Activated CD8-positive, alpha-beta memory T cell treated with anti-CD3 and anti-CD28 coated beads, Interleukin-2, amount 50 U/mL, for 1 hour (primary cell): ENCODE measurements at regions not wholly inside any gene's neighbourhood (a gene's known extent, or its start where the extent isn't known, plus 50 kb on each side); places are given as distances from the start of the nearest gene placed in this dataset.
"Not testable (repeated sequence)": the region's sequence is repeated elsewhere in the genome, so short reads cannot be mapped to it uniquely, and the experiment has no call there.

Experiments
- DNase-seq: peaks from one replicate; pipeline ENCODE4 v3.0.0-alpha.2; 2020; ENCODE audit errors: extremely low read depth

DNA sequence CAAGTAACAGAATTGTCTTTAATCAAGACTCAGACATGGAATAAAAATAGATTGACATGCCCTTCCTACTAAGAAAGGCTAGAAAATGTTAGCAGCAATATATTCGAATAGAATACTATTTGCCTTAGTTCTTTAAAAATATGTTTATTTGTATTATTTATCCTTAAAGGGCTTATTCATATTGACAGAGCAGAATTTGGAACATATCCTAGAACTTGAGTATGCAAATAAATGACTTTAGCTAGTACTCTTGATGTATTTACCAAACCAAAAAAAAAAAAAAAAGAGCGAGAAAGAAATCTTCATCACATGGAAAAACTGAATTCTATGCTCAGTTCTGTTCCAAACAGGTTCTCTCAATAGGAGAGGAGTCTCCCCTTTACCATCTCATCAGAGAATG lies 68.9 kb upstream of the PPARGC1A start:
- no peak for DNase-seq

DNA sequence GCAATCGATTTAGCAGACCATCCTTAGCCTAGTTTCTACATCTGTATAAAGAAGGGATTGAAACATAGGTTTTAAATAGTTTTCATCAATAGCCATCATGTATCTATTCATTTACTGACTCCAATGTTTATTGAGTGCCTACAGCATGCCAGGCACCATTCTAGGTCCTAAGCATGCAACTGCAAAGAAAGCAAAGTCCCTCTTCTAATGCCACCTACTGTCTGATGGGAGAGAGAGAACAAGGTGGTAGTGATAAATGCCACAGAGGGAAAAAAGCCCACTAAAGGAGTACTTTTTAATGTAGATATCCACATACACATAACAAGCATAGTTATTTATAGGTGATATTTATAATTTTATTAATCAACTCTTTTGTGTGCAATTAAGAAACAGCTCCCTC lies 67.6 kb upstream of the PPARGC1A start:
- DNase-seq: no peak

DNA sequence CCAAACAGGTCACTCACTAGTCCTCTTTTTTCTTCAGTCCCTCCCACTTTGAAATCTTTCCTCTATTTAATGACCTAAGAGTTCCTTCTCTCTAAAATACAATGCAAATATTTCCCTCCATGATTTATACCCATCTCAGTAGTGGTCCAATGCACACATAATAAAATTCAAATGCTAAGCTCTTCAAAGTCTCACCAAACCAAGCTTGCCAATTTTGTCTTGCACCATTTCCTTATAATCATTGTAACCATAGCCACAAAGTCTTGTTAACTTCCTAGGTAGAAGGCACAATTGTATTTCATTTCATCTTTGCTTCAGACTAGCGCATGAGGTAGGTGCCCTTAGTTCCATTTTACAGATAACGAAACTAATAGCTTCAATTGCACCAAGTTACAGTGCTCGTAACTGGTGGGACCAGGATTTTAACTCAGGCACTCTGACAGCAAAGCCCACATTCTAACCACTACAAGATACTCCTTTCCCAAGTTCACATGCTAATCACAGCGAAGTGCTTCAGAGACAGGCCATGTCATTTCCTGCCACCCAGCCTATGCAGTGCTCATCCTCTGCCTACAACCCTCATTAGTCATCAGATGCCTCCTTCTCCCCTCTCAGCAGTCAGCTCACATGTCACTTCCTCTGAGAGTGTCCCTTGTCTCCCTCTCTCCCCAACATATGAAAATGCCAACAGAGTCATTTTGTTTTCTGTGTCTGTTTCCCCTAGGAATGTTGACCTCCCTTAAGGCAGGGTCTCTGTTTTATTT lies 66.9 kb upstream of the PPARGC1A start:
- no peak for DNase-seq

DNA sequence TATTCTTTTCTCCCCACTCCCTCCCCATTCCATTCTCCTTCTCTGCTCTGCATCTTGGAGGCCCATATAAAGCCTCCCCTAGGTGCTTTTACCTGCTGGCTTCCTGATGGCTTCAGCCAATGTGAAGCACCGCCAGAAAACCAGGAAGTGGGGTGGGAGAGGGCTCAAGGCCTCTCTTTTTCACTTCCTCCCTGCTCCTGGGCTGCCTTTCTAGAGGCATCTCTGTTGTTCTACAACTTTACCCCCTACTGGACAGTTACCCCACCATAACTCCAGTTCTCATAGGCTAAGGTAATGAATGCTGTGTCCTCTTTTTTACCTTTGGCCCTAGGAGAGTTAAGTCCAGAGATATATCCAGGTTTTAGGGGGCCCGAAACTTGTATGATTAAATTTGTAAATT lies 62.4 kb upstream of the PPARGC1A start:
- no peak for DNase-seq

DNA sequence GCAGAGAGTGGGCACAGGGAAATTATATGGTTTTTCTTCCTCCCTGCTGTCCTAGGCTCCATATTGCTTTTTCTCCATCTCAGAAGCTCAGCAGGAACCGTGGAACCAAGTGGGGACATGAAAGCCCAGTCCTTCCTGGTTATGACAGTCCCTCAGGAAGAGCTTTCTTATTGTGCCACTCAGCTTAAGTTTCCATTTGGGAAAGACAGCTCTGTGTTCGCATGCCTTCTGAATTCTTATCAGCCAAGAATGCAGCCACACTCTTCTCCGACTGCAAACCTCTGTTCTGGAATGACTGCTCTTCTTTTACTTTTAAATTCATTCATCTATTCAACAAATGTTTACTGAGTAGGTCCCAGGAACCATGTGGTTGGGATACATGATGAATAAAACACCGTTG lies 58.0 kb upstream of the PPARGC1A start:
- no peak for DNase-seq

DNA sequence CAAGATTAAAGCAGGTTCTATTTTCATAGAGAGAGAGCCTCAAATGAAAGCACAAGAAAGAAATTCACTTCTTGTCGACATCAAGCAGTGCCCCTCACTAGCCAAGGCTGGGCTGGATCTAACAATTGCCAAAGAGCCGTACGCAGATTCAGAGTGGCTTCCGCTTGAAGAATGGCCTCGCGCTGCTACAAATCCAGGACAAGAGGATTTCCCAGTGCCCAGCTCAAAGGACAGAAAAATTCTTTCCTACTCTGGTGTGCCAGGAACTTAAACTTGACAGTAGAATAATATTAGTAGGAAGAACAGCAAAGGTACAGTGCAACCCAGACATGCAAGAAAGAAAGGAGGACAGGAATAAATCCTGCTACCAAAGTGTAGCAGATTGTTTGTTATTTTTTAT lies 56.5 kb upstream of the PPARGC1A start:
- no peak for DNase-seq

DNA sequence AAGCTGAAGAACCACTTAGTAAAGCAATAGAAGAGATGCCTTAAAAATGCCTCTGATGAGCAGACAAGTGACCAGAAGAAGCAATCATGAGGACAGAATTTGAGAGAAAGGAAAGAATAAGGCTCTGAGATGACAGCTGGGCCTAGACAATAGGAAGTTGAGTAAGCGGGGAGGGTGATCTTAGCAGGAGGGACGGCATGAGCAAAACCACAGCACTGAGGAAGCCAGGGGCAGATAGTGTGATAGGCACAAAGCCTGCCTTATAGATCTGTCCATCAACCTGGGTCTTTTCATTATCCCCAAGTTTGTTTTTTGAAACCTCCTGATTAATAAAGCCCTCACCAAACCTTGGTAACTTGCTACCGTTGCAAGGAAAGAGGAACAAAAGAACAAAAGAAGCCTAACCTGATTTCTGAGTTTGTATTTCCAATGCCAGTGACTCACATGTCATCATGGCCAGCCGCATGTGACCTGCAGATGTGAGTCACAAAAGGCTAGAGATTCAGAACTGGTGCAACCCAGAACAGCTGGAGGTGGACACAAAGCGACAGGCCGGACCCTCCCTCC lies 55.7 kb upstream of the PPARGC1A start:
- no peak for DNase-seq

DNA sequence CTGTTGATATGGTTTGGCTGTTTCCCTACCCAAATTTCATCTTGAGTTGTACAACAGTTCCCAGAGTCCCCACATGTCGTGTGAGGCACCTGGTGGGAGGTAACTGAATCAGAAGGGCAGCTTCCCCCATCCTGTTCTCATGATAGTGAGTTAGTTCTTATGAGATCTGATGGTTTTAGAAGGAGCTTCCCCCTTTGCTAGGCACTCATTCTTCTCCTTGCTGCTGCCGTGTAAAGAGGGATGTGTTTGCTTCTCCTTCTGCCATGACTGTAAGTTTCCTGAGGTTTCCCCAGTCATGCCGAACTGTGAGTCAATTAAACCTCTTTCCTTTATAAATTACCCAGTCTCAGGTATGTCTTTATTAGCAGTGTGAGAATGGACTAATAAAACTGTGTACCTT lies 54.7 kb upstream of the PPARGC1A start:
- not testable (repeated sequence) for DNase-seq

DNA sequence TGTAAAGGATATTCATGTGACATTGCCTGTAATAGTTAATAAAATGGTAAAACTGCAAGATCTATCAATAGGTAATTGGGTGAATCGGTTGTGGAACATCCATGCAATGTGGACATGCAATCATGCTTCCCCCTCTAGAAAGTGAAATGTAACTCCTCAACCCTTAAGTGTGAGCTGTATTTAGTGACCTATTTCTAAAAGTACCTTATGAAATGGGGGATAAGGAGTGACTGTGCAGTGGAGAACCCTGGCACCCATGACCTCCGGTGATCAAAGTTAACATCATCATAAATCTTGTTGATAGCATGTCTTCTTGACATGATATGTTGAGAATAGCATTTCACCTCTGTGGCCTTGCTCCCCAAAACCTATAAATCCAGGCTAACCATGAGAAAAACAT lies 53.6 kb upstream of the PPARGC1A start:
- no peak for DNase-seq

DNA sequence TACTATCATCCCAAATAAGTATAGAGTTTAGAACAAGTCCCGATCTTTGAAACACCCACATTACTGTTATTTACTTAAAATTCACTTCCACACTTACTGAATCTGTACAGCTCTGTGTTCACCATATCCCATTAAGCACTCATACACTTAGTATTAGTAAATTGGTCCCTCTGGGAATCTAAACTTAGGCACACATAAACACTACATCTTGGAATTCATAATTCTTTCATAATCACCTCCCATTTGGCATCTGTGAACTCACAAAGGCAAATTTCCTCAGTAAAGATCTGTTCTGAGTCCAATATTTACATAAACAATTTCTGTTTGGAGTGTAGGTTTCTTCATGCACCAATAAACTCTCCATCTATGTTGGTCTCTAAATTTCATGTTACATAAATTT lies 52.6 kb upstream of the PPARGC1A start:
- DNase-seq: no peak
